Chondrocyte (in vitro differentiated cells): ENCODE measurements at regions not wholly inside any gene's neighbourhood (a gene's known extent, or its start where the extent isn't known, plus 50 kb on each side); places are given as distances from the start of the nearest gene placed in this dataset.
"Not testable (repeated sequence)": the region's sequence is repeated elsewhere in the genome, so short reads cannot be mapped to it uniquely, and the experiment has no call there.

Experiments
- DNase-seq: peaks from one replicate; pipeline ENCODE4 v3.0.0; 2021; ENCODE audit warnings: mixed read lengths, low spot score
- H3K27ac Mint-ChIP-seq: one replicate; pipeline ENCODE4 v1.8.0; 2021; ENCODE audit warnings: mild to moderate bottlenecking, moderate library complexity, mixed read lengths; ENCODE audit not compliant: unreplicated experiment
- H3K27me3 Mint-ChIP-seq: 2 replicates; pipeline ENCODE4 v1.8.0; 2021; ENCODE audit warnings: low read depth, mixed read lengths
- H3K36me3 Mint-ChIP-seq: 2 replicates; pipeline ENCODE4 v1.8.0; 2021; ENCODE audit warnings: low read depth, mixed read lengths
- H3K4me1 Mint-ChIP-seq: 2 replicates; pipeline ENCODE4 v1.8.0; 2021; ENCODE audit warnings: low read depth, mild to moderate bottlenecking, mixed read lengths
- H3K4me3 Mint-ChIP-seq: one replicate; pipeline ENCODE4 v1.8.0; 2021; ENCODE audit warnings: mild to moderate bottlenecking, moderate library complexity, mixed read lengths; ENCODE audit not compliant: unreplicated experiment
- H3K9me3 Mint-ChIP-seq: 2 replicates; pipeline ENCODE4 v1.8.0; 2021; ENCODE audit warnings: low read depth, mixed read lengths
- TF ChIP-seq, protein P1 (sequence below): fragments of 200-600 bp; sonication (generic); IDR thresholded peaks from 2 replicates; pipeline ENCODE4 v1.5.0; 2021; ENCODE audit warnings: antibody characterized with exemption, mild to moderate bottlenecking, moderate library complexity

DNA sequence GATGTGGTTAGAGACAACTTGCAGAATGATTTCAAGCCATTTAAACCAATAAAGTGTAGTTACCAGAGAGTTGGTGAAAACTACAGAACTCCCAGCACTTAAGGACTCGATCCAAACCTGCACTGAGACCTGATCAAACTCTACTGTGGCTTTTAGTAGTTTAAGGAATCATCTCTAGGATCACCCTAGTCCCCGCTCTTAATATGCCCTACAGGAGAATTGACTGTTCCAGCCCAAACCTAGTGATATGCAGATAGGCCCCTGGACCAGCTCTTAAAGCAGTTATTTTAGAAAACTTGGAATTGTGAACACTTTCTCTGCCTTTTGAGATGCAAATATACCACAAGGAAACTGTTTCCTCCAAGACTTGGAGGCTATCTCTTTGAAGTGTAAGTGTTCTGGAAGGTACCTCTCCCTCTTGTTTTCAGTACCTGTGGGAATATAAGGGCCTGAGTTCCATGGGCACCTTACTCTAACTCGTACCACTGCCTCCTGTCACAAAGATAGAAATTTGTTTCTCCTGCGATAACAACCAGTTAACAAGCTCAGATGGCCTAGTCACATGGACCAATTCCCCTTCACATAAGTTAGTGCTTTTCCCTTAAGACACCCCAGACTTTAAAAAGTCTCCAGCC, 1367.2 kb upstream of the SLC39A10 start:
- Mint-ChIP-seq H3K4me3 (no peak overlapping the region), H3K4me1 (no peaks in the 10 kb centered on the region), H3K36me3 (no peaks in the 10 kb centered on the region), H3K9me3 (no peaks in the 10 kb centered on the region), H3K27ac (no peak overlapping the region), H3K27me3 (peaks cover 8% of the 10 kb centered on the region)
- no peak for DNase-seq
- TF ChIP-seq, protein P1, sequence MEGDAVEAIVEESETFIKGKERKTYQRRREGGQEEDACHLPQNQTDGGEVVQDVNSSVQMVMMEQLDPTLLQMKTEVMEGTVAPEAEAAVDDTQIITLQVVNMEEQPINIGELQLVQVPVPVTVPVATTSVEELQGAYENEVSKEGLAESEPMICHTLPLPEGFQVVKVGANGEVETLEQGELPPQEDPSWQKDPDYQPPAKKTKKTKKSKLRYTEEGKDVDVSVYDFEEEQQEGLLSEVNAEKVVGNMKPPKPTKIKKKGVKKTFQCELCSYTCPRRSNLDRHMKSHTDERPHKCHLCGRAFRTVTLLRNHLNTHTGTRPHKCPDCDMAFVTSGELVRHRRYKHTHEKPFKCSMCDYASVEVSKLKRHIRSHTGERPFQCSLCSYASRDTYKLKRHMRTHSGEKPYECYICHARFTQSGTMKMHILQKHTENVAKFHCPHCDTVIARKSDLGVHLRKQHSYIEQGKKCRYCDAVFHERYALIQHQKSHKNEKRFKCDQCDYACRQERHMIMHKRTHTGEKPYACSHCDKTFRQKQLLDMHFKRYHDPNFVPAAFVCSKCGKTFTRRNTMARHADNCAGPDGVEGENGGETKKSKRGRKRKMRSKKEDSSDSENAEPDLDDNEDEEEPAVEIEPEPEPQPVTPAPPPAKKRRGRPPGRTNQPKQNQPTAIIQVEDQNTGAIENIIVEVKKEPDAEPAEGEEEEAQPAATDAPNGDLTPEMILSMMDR = no peak

DNA sequence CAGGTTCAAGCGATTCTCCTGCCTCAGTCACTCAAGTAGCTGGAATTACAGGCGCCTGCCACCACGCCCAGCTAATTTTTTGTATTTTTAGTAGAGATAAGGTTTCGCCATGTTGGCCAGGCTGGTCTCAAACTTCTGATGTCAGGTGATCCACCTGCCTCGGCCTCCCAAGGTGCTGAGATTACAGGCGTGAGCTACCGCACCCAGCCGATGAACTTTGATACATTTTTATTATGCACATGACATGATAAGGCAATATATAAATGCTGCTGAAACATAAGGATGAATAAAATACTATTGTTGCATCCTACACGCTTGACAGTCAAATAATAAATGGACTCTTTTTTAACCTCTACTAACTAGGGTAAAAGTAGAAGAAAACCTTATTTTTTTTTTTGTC, 1380.4 kb upstream of the SLC39A10 start:
- H3K36me3 Mint-ChIP-seq, H3K4me3 Mint-ChIP-seq, DNase-seq, H3K4me1 Mint-ChIP-seq, H3K27ac Mint-ChIP-seq, H3K27me3 Mint-ChIP-seq, H3K9me3 Mint-ChIP-seq: not testable (repeated sequence)

DNA sequence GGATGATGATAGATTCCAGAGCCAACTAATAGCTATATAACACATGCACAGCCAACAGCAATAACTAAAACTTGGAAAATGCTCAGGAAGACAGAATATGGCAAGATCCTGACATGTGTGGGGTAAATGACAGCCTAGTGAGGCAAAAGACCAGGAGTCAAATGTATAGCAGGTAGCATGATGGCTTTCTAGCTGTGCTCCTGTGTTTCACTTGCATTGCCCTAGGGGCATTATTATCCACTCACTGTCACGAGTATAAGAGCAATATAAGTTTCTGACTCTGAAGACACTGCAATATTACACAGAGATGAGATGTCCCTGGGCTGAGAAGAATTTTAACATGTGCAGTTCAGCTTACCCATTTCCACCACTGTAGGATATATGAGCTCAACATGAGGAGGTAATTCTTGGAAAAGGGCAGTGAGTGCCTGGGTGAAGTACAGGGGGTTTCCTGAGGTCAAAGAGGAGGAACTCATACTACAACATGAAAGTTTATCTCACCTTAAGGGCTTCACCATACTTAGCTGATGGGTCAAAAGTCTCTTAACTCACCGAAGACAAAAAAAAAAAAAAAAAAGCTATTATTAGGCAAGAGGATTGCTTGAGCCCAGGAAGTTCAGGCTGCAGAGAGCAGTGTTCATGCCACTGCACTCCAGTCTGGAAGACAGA, 1385.6 kb upstream of the SLC39A10 start:
- no peaks in the 10 kb centered on the region for H3K36me3 Mint-ChIP-seq
- H3K9me3 Mint-ChIP-seq = no peaks in the 10 kb centered on the region
- H3K4me1 Mint-ChIP-seq = no peaks in the 10 kb centered on the region
- peaks cover 7% of the 10 kb centered on the region for H3K27me3 Mint-ChIP-seq
- no peak overlapping the region for H3K4me3 Mint-ChIP-seq
- no peak for DNase-seq
- H3K27ac Mint-ChIP-seq = no peak overlapping the region
- TF ChIP-seq, protein P1 = no peak

DNA sequence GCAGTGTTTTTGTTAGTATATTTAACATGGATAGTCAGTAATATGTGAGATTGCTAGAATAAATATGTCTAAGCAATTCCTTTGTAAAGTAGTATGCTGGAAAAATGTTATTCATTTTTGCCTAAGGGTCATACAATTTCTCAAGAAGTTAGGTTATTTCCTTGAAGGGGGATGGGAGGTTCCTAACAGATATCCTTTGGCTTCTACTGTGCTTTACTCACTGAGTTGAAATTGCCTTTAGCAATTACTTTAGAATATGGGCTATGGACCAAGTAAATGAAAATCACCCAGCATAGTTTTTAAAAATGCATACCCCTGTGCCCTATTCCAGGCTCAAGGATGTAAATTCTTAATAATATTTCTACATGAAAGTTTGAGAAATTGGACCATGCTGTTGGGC, 1386.4 kb upstream of the SLC39A10 start:
- Mint-ChIP-seq H3K27me3 (peaks cover 7% of the 10 kb centered on the region), H3K36me3 (no peaks in the 10 kb centered on the region), H3K4me3 (no peak overlapping the region), H3K4me1 (no peaks in the 10 kb centered on the region), H3K9me3 (no peaks in the 10 kb centered on the region), H3K27ac (no peak overlapping the region)
- TF ChIP-seq, protein P1 = no peak
- DNase-seq = no peak

DNA sequence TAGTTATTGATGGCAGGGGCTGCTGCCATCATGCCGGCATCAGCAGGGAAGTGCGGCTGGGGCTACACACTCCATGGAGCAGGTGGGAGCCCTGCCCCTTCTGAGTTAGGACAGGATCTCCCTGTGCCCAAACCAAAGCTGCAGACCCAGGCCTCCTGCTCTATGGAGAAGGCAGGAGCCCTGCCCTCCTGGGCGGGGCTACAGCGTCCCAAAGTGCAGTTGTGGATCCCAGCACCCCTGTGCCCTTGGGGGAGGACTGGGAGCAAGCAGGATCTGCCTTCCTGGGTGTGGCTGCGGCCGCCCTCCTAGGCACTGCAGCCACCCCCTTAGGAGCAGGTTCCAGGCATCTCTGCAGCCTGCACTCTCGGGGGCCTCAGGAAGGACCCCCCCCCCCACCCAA, 1392.4 kb upstream of the SLC39A10 start:
- Mint-ChIP-seq H3K27me3 (peaks cover 12% of the 10 kb centered on the region), H3K36me3 (no peaks in the 10 kb centered on the region), H3K4me3 (no peak overlapping the region), H3K27ac (no peak overlapping the region), H3K4me1 (no peaks in the 10 kb centered on the region), H3K9me3 (no peaks in the 10 kb centered on the region)
- TF ChIP-seq, protein P1 = no peak
- DNase-seq = no peak

DNA sequence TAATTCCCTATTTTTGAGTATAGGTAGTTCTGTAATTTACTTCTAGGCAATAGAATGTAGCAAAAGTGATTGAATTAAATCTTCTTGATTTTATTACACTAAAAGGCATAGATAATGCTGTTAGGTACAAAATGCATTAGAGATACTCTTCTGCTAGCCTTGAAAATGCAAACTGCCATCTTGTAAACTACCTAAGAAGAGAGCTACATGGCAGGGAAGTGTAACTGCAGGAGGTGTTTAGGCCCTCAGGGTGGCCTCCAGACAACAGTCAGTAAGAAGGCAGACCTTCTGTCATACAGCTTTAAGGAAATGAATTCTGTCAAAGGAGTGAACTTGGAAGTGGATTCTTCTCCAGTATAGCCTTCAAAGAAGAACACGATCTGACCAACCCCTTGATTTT, 1396.8 kb upstream of the SLC39A10 start:
- no peaks in the 10 kb centered on the region for H3K36me3 Mint-ChIP-seq
- TF ChIP-seq, protein P1 = no peak
- no peak for DNase-seq
- H3K4me3 Mint-ChIP-seq = no peak overlapping the region
- H3K4me1 Mint-ChIP-seq = no peaks in the 10 kb centered on the region
- no peaks in the 10 kb centered on the region for H3K9me3 Mint-ChIP-seq
- no peak overlapping the region for H3K27ac Mint-ChIP-seq
- H3K27me3 Mint-ChIP-seq = peaks cover 17% of the 10 kb centered on the region
